ENCODE measurements at regions not wholly inside any gene's neighbourhood (a gene's known extent, or its start where the extent isn't known, plus 50 kb on each side); places are given as distances from the start of the nearest gene placed in this dataset.

DNA sequence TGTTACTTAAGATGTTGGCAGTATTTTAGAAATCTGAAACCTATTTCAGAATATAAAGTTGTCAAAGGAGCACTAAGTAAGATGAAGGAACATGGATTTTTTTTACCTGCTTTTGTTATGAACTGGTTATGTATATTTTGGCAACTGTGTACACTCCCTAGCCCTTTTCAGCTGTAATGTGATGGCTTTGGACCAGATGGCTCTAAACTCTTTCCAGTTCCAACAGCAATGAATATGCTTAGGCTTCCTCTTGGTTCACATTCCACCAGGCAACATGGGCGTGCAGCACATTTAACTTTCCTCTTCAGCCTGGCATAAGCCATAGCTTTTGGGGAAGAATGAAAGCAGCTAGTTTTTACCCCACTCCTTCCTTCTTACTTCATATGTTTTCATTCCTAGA is 95.6 kb upstream of the ADAMTS5 start:
- no peak for TF ChIP-seq POLR2AphosphoS5 (IDR thresholded peaks at IDR 0.05; ENCODE audit: low read depth, low read length)
- TF ChIP-seq CTCF (IDR thresholded peaks at IDR 0.05): no peak
